ENCODE measurements at regions not wholly inside any gene's neighbourhood (a gene's known extent, or its start where the extent isn't known, plus 50 kb on each side); places are given as distances from the start of the nearest gene placed in this dataset.
A peak's percentile ranks its signal among the peaks of the same experiment; 100 is the strongest.

- Histone ChIP-seq H2AK5ac (ENCODE audit: insufficient read length, low read length) (no peak overlapping the region), H2BK15ac (ENCODE audit: low read depth, low read length) (no peak overlapping the region), H3K23ac (ENCODE audit: insufficient read length, low read depth, low read length) (no peak overlapping the region), H3K79me1 (ENCODE audit: insufficient read depth, low read depth, low read length, poor library complexity, severe bottlenecking) (no peaks in the 10 kb centered on the region), H3K4me1 (ENCODE audit: insufficient read depth, low read length) (no peaks in the 10 kb centered on the region), H3K56ac (ENCODE audit: insufficient read length, low read depth, low read length) (no peak overlapping the region), H3K4ac (ENCODE audit: low read depth, low read length) (no peak overlapping the region), H3K4me2 (ENCODE audit: insufficient read depth, insufficient read length, low read length) (no peak overlapping the region), H3K9me3 (ENCODE audit: control insufficient read depth, low read depth, low read length) (peaks cover 84% of the 10 kb centered on the region), H2AFZ (ENCODE audit: low read length) (no peak overlapping the region), H4K20me1 (ENCODE audit: control insufficient read depth, insufficient read depth, insufficient read length) (no peaks in the 10 kb centered on the region), H4K91ac (ENCODE audit: insufficient read length, low read depth, low read length) (no peak overlapping the region), H4K8ac (replicated peaks; ENCODE audit: insufficient read length, low read depth, low read length) (no peak overlapping the region), H3T11ph (ENCODE audit: low read length) (no peak overlapping the region), H2BK5ac (ENCODE audit: insufficient read length, low read length) (no peak overlapping the region), H4K5ac (ENCODE audit: insufficient read length, low read depth, low read length) (no peak overlapping the region), H2BK20ac (ENCODE audit: low read depth, low read length, poor library complexity, severe bottlenecking) (no peak overlapping the region), H3K79me2 (ENCODE audit: insufficient read depth, low read length) (no peaks in the 10 kb centered on the region), H3K14ac (ENCODE audit: insufficient read depth, low read length) (no peak overlapping the region), H3K23me2 (ENCODE audit: insufficient read length, low read depth, low read length, poor library complexity, severe bottlenecking) (no peaks in the 10 kb centered on the region), H2BK12ac (ENCODE audit: insufficient read length, low read depth, low read length) (no peak overlapping the region), H3K27me3 (ENCODE audit: insufficient read depth, low read length) (no peaks in the 10 kb centered on the region), H3K27ac (ENCODE audit: insufficient read length, low read depth, low read length) (no peak overlapping the region), H2BK120ac (ENCODE audit: low read depth, low read length, poor library complexity, severe bottlenecking) (no peak overlapping the region), H3K18ac (ENCODE audit: insufficient read length, low read depth, low read length) (no peak overlapping the region), H3K9ac (ENCODE audit: extremely low read depth, insufficient read length, low read length) (no peak overlapping the region)
- no CpG with 5 or more reads among the region's 8 CpGs for WGBS (ENCODE audit: extremely low coverage, insufficient read length, low lambda C conversion rate)
- H3K27me3 Mint-ChIP-seq (ENCODE audit: low read depth), result no peaks in the 10 kb centered on the region; the same call in 1 of the 2 replicates
- H3K36me3 Mint-ChIP-seq (ENCODE audit: insufficient read depth in 1 of 3, low read depth in 3 of 3), result peaks cover 11 to 31% (median 13%) of the 10 kb centered on the region in 3 experiments; a peak in 5 of 7 replicates
- no peak for TF ChIP-seq CTCF (conservative IDR thresholded peaks at IDR 0.05)
- no peaks in the 10 kb centered on the region for H3K4me1 Mint-ChIP-seq
- no peak overlapping the region for H3K27ac Mint-ChIP-seq
- H3K4me3 Mint-ChIP-seq, result no peak overlapping the region
- H3K9me3 Mint-ChIP-seq, result peaks cover 94 to 99% of the 10 kb centered on the region in 2 experiments
- DNase-seq, result peak; percentile 12
These were observed 384.7 kb downstream of the ALG10 start for GRCh38 chr12:34406996-34407300.

Measured in H9 (cell line).